DND-41 (cell line): ENCODE measurements at regions not wholly inside any gene's neighbourhood (a gene's known extent, or its start where the extent isn't known, plus 50 kb on each side); places are given as distances from the start of the nearest gene placed in this dataset.

Experiments used
- CTCF ChIP-seq: IDR thresholded peaks from 2 replicates; pipeline ENCODE4 v1.5.1; 2012; ENCODE audit warnings: borderline replicate concordance, low read length, moderate library complexity, mild to moderate bottlenecking; ENCODE audit not compliant: poor library complexity, severe bottlenecking; ENCODE audit errors: extremely low read depth
- EZH2 ChIP-seq: IDR thresholded peaks from 3 replicates; pipeline ENCODE4 v1.6.1; 2012; ENCODE audit warnings: borderline replicate concordance, low read depth, mild to moderate bottlenecking, moderate library complexity, low read length, inconsistent platforms; ENCODE audit not compliant: severe bottlenecking

GRCh38 chr11:21931436-21932101, 261.3 kb upstream of the ANO5 start:
- no peak for TF ChIP-seq CTCF
- no peak for TF ChIP-seq EZH2
